SK-N-SH (cell line): ENCODE measurements at regions not wholly inside any gene's neighbourhood (a gene's known extent, or its start where the extent isn't known, plus 50 kb on each side); places are given as distances from the start of the nearest gene placed in this dataset.

ENCODE experiments used
- CTCF ChIA-PET: fragments of 300-600, 350-600 bp; formaldehyde crosslinking; extraction: SDS; loops from one replicate; lab custom pipeline; 2021; lab: Yijun Ruan, JAX
- POLR2A ChIA-PET: fragments of 350-600 bp; sonication (Branson Sonifier 250); formaldehyde crosslinking; extraction: SDS; loops from one replicate; lab custom pipeline; 2020; ENCODE audit warnings: antibody characterized with exemption, inconsistent platforms; lab: Yijun Ruan, JAX
- DNase-seq: peaks from one replicate; pipeline ENCODE4 v3.0.0; 2012
- H2AFZ ChIP-seq: fragments of 200-600 bp; sonication (generic); 2 replicates; pipeline ENCODE4 v1.8.1; 2016; ENCODE audit warnings: antibody characterized with exemption, mild to moderate bottlenecking, low read depth
- H3F3A ChIP-seq: fragments of 200-600 bp; sonication (generic); replicated peaks from 2 replicates; pipeline ENCODE3; 2016; ENCODE audit warnings: antibody characterized with exemption, mild to moderate bottlenecking; ENCODE audit not compliant: insufficient read depth
- H3K27ac ChIP-seq, 2 experiments: fragments of 200-500 bp in 1 of 2; fragments of 200-600 bp in 1 of 2; sonication (Bioruptor generic) in 1 of 2; sonication (generic), shearing (Covaris generic) in 1 of 2; 2 replicates each; pipeline versions ENCODE4 v1.5.1 to v1.6.1; 2014 to 2016; ENCODE audit warnings: low read depth in 2 of 2, inconsistent platforms in 1 of 2, low read length in 1 of 2, mild to moderate bottlenecking in 1 of 2, mixed read lengths in 1 of 2
- H3K27me3 ChIP-seq: fragments of 200-600 bp; sonication (generic), shearing (Covaris generic); 2 replicates; pipeline ENCODE4 v1.6.1; 2016; ENCODE audit warnings: mixed run types; ENCODE audit not compliant: insufficient read depth
- H3K36me3 ChIP-seq, 2 experiments: fragments of 200-500 bp in 1 of 2; fragments of 200-600 bp in 1 of 2; sonication (Bioruptor generic) in 1 of 2; sonication (generic) in 1 of 2; replicated peaks in 1 of 2; 2 replicates each; pipeline versions ENCODE3 to v1.5.1; 2014 to 2016; ENCODE audit warnings: low read length in 1 of 2, mild to moderate bottlenecking in 1 of 2; ENCODE audit not compliant: insufficient read depth in 2 of 2, control insufficient read depth in 1 of 2
- H3K4me1 ChIP-seq, 2 experiments: fragments of 200-500 bp in 1 of 2; fragments of 200-600 bp in 1 of 2; sonication (Bioruptor generic) in 1 of 2; sonication (generic), shearing (Covaris generic) in 1 of 2; 2 replicates each; pipeline versions ENCODE4 v1.5.1 to v1.6.1; 2014 to 2016; ENCODE audit warnings: low read depth in 1 of 2, low read length in 1 of 2, mixed run types in 1 of 2; ENCODE audit not compliant: insufficient read depth in 2 of 2, control insufficient read depth in 1 of 2
- H3K4me2 ChIP-seq: fragments of 200-600 bp; sonication (generic), shearing (Covaris generic); 2 replicates; pipeline ENCODE4 v1.6.1; 2017; ENCODE audit warnings: mixed run types
- H3K4me3 ChIP-seq, 2 experiments: fragments of 200-500 bp in 1 of 2; fragments of 200-600 bp in 1 of 2; sonication (Bioruptor generic) in 1 of 2; sonication (generic), shearing (Covaris generic) in 1 of 2; 2 replicates each; pipeline versions ENCODE4 v1.5.1 to v1.8.1; 2014 to 2016; ENCODE audit warnings: low read depth in 2 of 2, inconsistent platforms in 1 of 2, low read length in 1 of 2, mild to moderate bottlenecking in 1 of 2, mixed read lengths in 1 of 2, moderate library complexity in 1 of 2
- H3K79me2 ChIP-seq: fragments of 200-600 bp; sonication (generic); 2 replicates; pipeline ENCODE4 v1.8.1; 2017; ENCODE audit warnings: mild to moderate bottlenecking; ENCODE audit not compliant: insufficient read depth
- H3K9ac ChIP-seq: fragments of 200-600 bp; sonication (generic); 2 replicates; pipeline ENCODE4 v1.6.1; 2017; ENCODE audit warnings: mixed run types
- H3K9me2 ChIP-seq: fragments of 200-600 bp; sonication (generic); 2 replicates; pipeline ENCODE4 v1.6.1; 2017; ENCODE audit warnings: mixed run types
- H3K9me3 ChIP-seq: fragments of 200-600 bp; sonication (generic); 2 replicates; pipeline ENCODE4 v1.6.1; 2017; ENCODE audit warnings: mixed run types, mild to moderate bottlenecking, moderate library complexity
- H4K20me1 ChIP-seq: fragments of 200-600 bp; sonication (generic); 2 replicates; pipeline ENCODE4 v1.6.1; 2017; ENCODE audit warnings: mild to moderate bottlenecking, mixed run types; ENCODE audit not compliant: insufficient read depth
- CHD2 ChIP-seq: fragments of 150-350 bp; IDR thresholded peaks from 2 replicates; pipeline ENCODE4 v1.6.1; 2018; ENCODE audit warnings: low read length; ENCODE audit not compliant: partially characterized antibody
- GATA2 ChIP-seq: sonication (generic); formaldehyde crosslinking; IDR thresholded peaks from 2 replicates; pipeline ENCODE4 v1.5.0; 2020; ENCODE audit warnings: mild to moderate bottlenecking, missing genetic modification reagents
- JUND ChIP-seq: IDR thresholded peaks from 2 replicates; pipeline ENCODE4 v1.4.0; 2012
- MEF2A ChIP-seq: IDR thresholded peaks from 2 replicates; pipeline ENCODE4 v1.4.0; 2012; ENCODE audit warnings: low read depth, borderline replicate concordance
- NFIC ChIP-seq: IDR thresholded peaks from 2 replicates; pipeline ENCODE4 v1.4.0; 2012; ENCODE audit warnings: borderline replicate concordance
- NRF1 ChIP-seq: IDR thresholded peaks from 2 replicates; pipeline ENCODE4 v1.6.1; 2012; ENCODE audit warnings: low read depth, mild to moderate bottlenecking, low read length
- RAD21 ChIP-seq: IDR thresholded peaks from 2 replicates; pipeline ENCODE4 v1.6.1; 2012; ENCODE audit warnings: mild to moderate bottlenecking, low read length
- RFX5 ChIP-seq: IDR thresholded peaks from 2 replicates; pipeline ENCODE4 v1.6.1; 2012; ENCODE audit warnings: mild to moderate bottlenecking, improper control_type of control experiment, low read length
- SMC3 ChIP-seq: IDR thresholded peaks from 2 replicates; pipeline ENCODE4 v1.6.1; 2012; ENCODE audit warnings: low read depth, low read length, improper control_type of control experiment
- TAF1 ChIP-seq: IDR thresholded peaks from 2 replicates; pipeline ENCODE4 v1.6.1; 2012; ENCODE audit warnings: low read depth, mild to moderate bottlenecking, low read length, moderate library complexity, borderline replicate concordance
- TCF12 ChIP-seq: IDR thresholded peaks from 2 replicates; pipeline ENCODE4 v1.4.0; 2012
- WGBS: methylation state at CpG from one replicate; pipeline ENCODE4 v1.1.6; 2017; ENCODE audit warnings: low lambda C conversion rate; 5-methylcytosine and 5-hydroxymethylcytosine counted together
- TF ChIP-seq, protein P1 (sequence below): fragments of 150-350 bp; IDR thresholded peaks from 2 replicates; pipeline ENCODE4 v1.6.1; 2017; ENCODE audit warnings: antibody characterized with exemption, low read length, low read depth, borderline replicate concordance
- TF ChIP-seq, protein P2 (sequence below): fragments of 200-600 bp; sonication (generic); IDR thresholded peaks from 2 replicates; pipeline ENCODE4 v1.6.1; 2017; ENCODE audit warnings: antibody characterized with exemption, mild to moderate bottlenecking, moderate library complexity
- TF ChIP-seq, protein P3 (sequence below): IDR thresholded peaks from 2 replicates; pipeline ENCODE4 v1.4.0; 2012; ENCODE audit warnings: low read depth, borderline replicate concordance

DNA sequence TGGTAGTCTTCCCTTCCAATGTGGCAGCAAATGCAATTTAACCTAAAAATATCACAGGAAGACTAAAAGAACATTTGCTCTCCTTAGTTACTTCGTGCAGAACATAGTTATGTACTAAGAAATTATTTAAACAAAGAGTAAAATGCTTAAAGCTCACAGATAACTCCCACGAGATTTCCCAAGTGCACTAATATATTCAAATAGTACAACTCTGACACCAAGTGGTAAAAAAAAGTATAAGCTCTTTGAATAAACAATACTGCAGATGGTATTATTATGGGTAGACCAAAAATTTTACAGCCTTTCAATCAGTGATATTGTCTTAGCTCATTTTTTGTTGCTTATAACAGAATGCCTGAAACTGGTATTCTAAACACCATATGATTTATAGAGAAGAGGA lies 52.8 kb upstream of the FILIP1 start:
- no peak overlapping the region for H3K4me3 ChIP-seq
- H3F3A ChIP-seq, result no peaks in the 10 kb centered on the region
- H3K4me1 ChIP-seq, result no peaks in the 10 kb centered on the region
- CTCF ChIA-PET, result interaction anchor here (0.7 to 1.1 kb wide), 5 partner anchors 9 to 285 kb away, joined by 3 to 8 read pairs (median 4); no protein-coding TSS in a partner anchor
- no peaks in the 10 kb centered on the region for H4K20me1 ChIP-seq
- no peak overlapping the region for H2AFZ ChIP-seq
- TF ChIP-seq SMC3, result no peak
- no peak for TF ChIP-seq MEF2A
- TF ChIP-seq TAF1, result no peak
- no peak for TF ChIP-seq RFX5
- no peak for TF ChIP-seq GATA2 (CRISPR knock-in tag)
- no peak for TF ChIP-seq NFIC
- TF ChIP-seq JUND, result no peak
- TF ChIP-seq, protein P1, sequence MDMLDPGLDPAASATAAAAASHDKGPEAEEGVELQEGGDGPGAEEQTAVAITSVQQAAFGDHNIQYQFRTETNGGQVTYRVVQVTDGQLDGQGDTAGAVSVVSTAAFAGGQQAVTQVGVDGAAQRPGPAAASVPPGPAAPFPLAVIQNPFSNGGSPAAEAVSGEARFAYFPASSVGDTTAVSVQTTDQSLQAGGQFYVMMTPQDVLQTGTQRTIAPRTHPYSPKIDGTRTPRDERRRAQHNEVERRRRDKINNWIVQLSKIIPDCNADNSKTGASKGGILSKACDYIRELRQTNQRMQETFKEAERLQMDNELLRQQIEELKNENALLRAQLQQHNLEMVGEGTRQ, result no peak
- TF ChIP-seq, protein P2, sequence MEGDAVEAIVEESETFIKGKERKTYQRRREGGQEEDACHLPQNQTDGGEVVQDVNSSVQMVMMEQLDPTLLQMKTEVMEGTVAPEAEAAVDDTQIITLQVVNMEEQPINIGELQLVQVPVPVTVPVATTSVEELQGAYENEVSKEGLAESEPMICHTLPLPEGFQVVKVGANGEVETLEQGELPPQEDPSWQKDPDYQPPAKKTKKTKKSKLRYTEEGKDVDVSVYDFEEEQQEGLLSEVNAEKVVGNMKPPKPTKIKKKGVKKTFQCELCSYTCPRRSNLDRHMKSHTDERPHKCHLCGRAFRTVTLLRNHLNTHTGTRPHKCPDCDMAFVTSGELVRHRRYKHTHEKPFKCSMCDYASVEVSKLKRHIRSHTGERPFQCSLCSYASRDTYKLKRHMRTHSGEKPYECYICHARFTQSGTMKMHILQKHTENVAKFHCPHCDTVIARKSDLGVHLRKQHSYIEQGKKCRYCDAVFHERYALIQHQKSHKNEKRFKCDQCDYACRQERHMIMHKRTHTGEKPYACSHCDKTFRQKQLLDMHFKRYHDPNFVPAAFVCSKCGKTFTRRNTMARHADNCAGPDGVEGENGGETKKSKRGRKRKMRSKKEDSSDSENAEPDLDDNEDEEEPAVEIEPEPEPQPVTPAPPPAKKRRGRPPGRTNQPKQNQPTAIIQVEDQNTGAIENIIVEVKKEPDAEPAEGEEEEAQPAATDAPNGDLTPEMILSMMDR, result peak; percentile 48
- TF ChIP-seq, protein P3, sequence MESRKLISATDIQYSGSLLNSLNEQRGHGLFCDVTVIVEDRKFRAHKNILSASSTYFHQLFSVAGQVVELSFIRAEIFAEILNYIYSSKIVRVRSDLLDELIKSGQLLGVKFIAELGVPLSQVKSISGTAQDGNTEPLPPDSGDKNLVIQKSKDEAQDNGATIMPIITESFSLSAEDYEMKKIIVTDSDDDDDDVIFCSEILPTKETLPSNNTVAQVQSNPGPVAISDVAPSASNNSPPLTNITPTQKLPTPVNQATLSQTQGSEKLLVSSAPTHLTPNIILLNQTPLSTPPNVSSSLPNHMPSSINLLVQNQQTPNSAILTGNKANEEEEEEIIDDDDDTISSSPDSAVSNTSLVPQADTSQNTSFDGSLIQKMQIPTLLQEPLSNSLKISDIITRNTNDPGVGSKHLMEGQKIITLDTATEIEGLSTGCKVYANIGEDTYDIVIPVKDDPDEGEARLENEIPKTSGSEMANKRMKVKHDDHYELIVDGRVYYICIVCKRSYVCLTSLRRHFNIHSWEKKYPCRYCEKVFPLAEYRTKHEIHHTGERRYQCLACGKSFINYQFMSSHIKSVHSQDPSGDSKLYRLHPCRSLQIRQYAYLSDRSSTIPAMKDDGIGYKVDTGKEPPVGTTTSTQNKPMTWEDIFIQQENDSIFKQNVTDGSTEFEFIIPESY, result no peak
- no peak for TF ChIP-seq NRF1
- TF ChIP-seq CHD2, result no peak
- peak; percentile 38 for TF ChIP-seq RAD21
- TF ChIP-seq TCF12, result no peak
- no peak overlapping the region for H3K27ac ChIP-seq
- DNase-seq, result no peak
- no peaks in the 10 kb centered on the region for H3K9me3 ChIP-seq
- H3K79me2 ChIP-seq, result no peaks in the 10 kb centered on the region
- WGBS, result 29% methylated on average over 2 of the region's 2 CpGs
- H3K27me3 ChIP-seq, result no peaks in the 10 kb centered on the region; the same call in 1 of the 2 replicates
- no peaks in the 10 kb centered on the region for H3K36me3 ChIP-seq
- POLR2A ChIA-PET, result no interaction called here
- no peak overlapping the region for H3K9ac ChIP-seq
- no peak overlapping the region for H3K4me2 ChIP-seq
- H3K9me2 ChIP-seq, result no peaks in the 10 kb centered on the region
